Coronary artery (tissue), 2 donors: ENCODE measurements at regions not wholly inside any gene's neighbourhood (a gene's known extent, or its start where the extent isn't known, plus 50 kb on each side); places are given as distances from the start of the nearest gene placed in this dataset.

Source experiments
- DNase-seq: peaks from one replicate; pipeline ENCODE4 v3.0.0-alpha.2; 2017; ENCODE audit warnings: low spot score
- H3K27ac ChIP-seq, 2 donors: fragments of 200-600 bp; sonication (generic); one replicate each; pipeline ENCODE4 v1.5.1; 2016 to 2019
- H3K4me3 ChIP-seq: fragments of 200-600 bp; sonication (generic); 2 replicates; pipeline ENCODE4 v1.5.1; 2016; ENCODE audit warnings: mild to moderate bottlenecking, moderate library complexity
- TF ChIP-seq, protein P1 (sequence below): fragments of 200-600 bp; sonication (generic); IDR thresholded peaks from one replicate; pipeline ENCODE4 v1.5.1; 2019; ENCODE audit warnings: antibody characterized with exemption

DNA sequence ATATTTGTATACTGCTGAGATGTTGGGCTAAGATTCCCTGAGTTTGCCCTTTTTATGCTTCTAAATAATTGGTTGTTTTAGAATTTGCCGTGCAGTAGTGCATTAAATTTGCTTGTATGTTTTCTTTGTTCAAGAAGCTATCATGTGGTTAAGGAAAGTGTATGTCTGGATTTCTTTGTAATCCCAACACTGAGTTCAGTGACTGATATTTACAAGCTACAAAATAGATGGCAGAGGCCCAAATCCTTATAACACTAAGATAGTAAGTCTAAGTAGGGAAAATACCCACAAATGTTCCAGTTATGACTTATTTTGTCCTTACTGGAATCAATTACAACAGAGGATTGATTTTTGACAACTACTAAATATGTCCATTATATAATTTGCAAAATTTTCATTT lies 435.0 kb upstream of the KLF12 start:
- no peak overlapping the region for H3K27ac ChIP-seq
- H3K4me3 ChIP-seq: no peak overlapping the region
- DNase-seq: no peak
- TF ChIP-seq, protein P1, sequence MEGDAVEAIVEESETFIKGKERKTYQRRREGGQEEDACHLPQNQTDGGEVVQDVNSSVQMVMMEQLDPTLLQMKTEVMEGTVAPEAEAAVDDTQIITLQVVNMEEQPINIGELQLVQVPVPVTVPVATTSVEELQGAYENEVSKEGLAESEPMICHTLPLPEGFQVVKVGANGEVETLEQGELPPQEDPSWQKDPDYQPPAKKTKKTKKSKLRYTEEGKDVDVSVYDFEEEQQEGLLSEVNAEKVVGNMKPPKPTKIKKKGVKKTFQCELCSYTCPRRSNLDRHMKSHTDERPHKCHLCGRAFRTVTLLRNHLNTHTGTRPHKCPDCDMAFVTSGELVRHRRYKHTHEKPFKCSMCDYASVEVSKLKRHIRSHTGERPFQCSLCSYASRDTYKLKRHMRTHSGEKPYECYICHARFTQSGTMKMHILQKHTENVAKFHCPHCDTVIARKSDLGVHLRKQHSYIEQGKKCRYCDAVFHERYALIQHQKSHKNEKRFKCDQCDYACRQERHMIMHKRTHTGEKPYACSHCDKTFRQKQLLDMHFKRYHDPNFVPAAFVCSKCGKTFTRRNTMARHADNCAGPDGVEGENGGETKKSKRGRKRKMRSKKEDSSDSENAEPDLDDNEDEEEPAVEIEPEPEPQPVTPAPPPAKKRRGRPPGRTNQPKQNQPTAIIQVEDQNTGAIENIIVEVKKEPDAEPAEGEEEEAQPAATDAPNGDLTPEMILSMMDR: no peak

DNA sequence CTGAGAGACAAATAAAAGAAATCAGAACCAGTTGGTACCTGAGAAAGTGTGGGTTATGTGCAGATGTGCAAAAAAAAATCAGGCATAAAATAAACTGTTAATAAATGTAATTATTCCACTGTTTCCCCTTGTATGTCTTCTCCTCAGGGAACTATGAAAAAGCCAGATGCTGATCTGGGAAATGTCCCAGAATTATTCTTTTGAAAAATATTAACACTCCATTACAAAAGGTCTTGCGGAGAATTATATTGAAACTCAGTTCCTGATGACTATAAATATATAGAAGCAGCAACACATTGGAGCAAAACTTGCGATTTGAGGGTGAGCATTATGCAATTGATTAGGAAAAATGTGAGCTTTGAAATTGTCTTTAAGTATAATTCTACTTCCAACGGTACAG lies 433.3 kb upstream of the KLF12 start:
- H3K27ac ChIP-seq: no peak overlapping the region
- TF ChIP-seq, protein P1: no peak

DNA sequence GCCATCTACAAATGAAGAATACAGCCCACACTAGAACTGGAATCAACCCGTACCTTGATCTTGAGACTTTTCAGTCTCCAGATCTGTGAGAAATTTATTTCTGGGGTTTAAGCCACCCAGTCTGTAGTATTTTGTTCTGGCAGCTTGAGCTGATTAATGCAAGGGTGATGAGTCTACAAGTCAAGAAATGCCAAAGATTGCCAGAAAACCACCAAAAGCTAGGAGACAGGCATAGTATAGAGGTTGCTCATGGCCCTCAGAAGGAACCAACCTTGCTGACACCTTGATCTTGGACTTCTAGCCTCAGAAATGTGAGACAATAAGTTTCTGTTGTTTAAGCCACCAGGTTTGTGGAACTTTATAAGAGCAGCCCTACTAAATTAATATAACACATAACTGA lies 428.2 kb upstream of the KLF12 start:
- no peak overlapping the region for H3K4me3 ChIP-seq
- no peak overlapping the region for H3K27ac ChIP-seq
- no peak for DNase-seq
- TF ChIP-seq, protein P1: no peak

More for the DNA sequence above, 433.3 kb upstream of the KLF12 start:
- H3K4me3 ChIP-seq: no peak overlapping the region
- no peak for DNase-seq

DNA sequence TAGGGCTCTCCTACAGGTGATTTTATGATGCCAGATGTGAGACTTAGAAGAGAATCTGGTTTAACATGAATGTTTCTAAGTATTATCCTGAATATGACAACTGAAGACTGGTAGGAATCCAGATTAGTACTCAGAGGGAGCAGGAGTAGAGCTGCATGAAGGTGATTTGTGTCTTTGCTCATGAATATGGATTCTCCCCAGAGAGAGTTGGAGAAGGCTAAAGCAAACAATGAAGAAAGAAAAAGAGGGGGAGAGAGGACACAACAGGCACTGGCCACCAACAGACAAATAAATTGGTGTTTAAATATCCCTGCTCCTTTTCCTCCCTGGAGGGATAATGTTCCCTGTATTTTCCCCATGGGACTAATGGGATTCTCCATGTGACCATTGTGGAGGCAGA lies 427.0 kb upstream of the KLF12 start:
- no peak for DNase-seq
- TF ChIP-seq, protein P1: no peak
- Histone ChIP-seq H3K4me3 (no peak overlapping the region), H3K27ac (no peak overlapping the region)

DNA sequence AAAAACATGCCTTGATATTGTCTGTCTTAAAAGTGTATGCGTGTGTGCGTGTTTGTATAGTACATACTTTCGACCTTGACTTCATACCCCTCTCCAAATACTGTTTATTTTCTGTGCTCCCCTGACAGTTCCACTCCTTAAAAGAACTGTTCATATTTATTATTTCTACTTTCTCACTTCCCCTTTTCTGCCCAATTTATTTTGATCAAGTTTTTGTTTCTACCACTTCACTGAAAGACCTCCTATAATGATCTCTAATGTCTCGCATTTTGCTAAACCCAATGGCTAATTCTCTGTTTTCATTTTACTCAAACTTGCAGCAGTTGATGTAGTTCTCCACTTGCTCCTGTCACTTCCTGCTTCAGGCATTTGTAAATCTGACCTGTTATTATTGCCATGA lies 426.1 kb upstream of the KLF12 start:
- no peak for DNase-seq
- Histone ChIP-seq H3K4me3 (no peak overlapping the region), H3K27ac (no peak overlapping the region)
- TF ChIP-seq, protein P1: no peak

DNA sequence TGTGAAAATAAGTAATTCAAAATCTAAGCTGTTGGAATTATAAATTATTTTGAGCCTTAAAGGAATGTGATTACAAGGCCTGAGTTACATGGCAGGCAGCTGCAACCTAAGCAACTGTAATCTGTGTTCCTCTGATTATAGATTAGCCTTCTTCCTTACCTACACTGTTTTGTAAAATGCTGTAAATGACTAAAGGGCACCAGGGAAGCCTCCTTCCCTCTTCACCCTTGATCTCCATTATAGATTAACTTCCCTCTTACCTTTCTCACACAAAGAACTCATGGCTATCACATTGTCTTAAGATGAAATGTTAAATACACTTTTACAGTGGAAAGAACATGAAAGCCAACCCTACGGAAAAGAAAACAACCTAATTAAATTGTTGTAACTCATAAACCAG lies 423.7 kb upstream of the KLF12 start:
- no peak overlapping the region for H3K4me3 ChIP-seq
- H3K27ac ChIP-seq: no peak overlapping the region
- TF ChIP-seq, protein P1: no peak
- DNase-seq: no peak

DNA sequence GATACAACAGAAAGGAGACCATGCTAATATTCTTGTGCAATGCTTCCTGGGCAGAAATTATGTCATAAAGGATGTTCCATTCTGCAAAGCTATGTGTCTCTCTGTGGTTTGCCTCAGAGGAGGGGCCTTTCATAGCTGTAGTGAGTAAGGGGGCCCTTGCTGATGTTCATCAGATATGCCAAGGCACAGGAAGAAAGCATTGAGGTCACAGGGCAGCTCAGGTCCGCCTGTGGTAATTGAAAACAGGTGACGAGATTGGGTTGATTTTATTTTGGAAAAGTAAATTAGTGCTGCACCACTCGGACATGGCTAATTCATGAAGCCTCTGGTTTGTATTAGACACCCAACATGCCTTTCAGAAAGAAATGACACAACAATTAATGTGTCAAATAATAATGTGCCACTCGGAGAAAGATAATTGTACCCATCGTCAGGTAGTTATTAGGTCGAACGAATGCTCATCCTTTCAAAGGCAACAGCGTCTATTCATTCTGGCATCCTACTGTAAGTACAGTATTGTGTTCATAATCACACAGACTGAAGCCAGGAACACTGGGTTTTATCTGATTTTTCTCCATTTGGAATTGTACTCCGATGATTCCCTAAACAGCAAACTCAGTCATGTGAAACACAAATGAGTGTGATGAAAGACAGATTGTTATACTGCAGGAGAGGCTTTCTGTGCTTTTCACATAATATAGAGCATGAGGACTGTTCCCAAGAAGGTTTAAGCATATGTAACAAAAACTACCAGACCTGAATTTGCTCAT lies 421.6 kb upstream of the KLF12 start:
- no peak overlapping the region for H3K27ac ChIP-seq
- no peak overlapping the region for H3K4me3 ChIP-seq
- DNase-seq: no peak
- TF ChIP-seq, protein P1: no peak
